ENCODE measurements at regions not wholly inside any gene's neighbourhood (a gene's known extent, or its start where the extent isn't known, plus 50 kb on each side); places are given as distances from the start of the nearest gene placed in this dataset.

- Histone ChIP-seq H3K4me1 (no peaks in the 10 kb centered on the region), H3K4me3 (no peak overlapping the region), H3K27me3 (no peaks in the 10 kb centered on the region), H3K27ac (no peak overlapping the region), H3K9me3 (no peaks in the 10 kb centered on the region), H3K36me3 (no peaks in the 10 kb centered on the region)
- ATAC-seq = no peak
- no peak for DNase-seq
- WGBS, 2 donors = 73 to 74% methylated on average over 1 of the region's 1 CpG
- FAIRE-seq = no peak
- intact Hi-C loops (cut with DNase I) = no loop called here
- no peak for TF ChIP-seq CTCF (IDR thresholded peaks at IDR 0.05)
Observed at GRCh38 chr6:78427386-78427785, 440.0 kb upstream of the IRAK1BP1 start.

GRCh38 chr6:78430521-78430920 lies 436.8 kb upstream of the IRAK1BP1 start:
- Histone ChIP-seq H3K27me3 (no peaks in the 10 kb centered on the region), H3K27ac (no peak overlapping the region), H3K36me3 (no peaks in the 10 kb centered on the region), H3K4me1 (no peaks in the 10 kb centered on the region), H3K4me3 (no peak overlapping the region), H3K9me3 (no peaks in the 10 kb centered on the region)
- intact Hi-C loops (cut with DNase I) = no loop called here
- ATAC-seq (no peak), DNase-seq (no peak), FAIRE-seq (no peak)
- WGBS, 2 donors = 22 to 38% methylated on average over 1 of the region's 1 CpG
- TF ChIP-seq CTCF (IDR thresholded peaks at IDR 0.05) = no peak

GRCh38 chr6:78435671-78436070 lies 431.7 kb upstream of the IRAK1BP1 start:
- Histone ChIP-seq H3K27me3 (no peaks in the 10 kb centered on the region), H3K4me3 (no peak overlapping the region), H3K9me3 (no peaks in the 10 kb centered on the region), H3K4me1 (no peaks in the 10 kb centered on the region), H3K36me3 (no peaks in the 10 kb centered on the region), H3K27ac (no peak overlapping the region)
- no peak for FAIRE-seq
- intact Hi-C loops (cut with DNase I) = no loop called here
- 83 to 88% methylated on average over 2 of the region's 2 CpGs for WGBS, 2 donors
- DNase-seq = no peak
- no peak for ATAC-seq
- no peak for TF ChIP-seq CTCF (IDR thresholded peaks at IDR 0.05)

GRCh38 chr6:78436335-78436734 lies 431.0 kb upstream of the IRAK1BP1 start:
- no peak for TF ChIP-seq CTCF (IDR thresholded peaks at IDR 0.05)
- H3K9me3 ChIP-seq = no peaks in the 10 kb centered on the region
- intact Hi-C loops (cut with DNase I) = no loop called here
- H3K4me3 ChIP-seq = no peak overlapping the region
- H3K27me3 ChIP-seq = no peaks in the 10 kb centered on the region
- no peaks in the 10 kb centered on the region for H3K4me1 ChIP-seq
- H3K27ac ChIP-seq = no peak overlapping the region
- ATAC-seq (no peak), DNase-seq (no peak), FAIRE-seq (no peak)
- H3K36me3 ChIP-seq = no peaks in the 10 kb centered on the region

- H3K36me3 ChIP-seq = no peaks in the 10 kb centered on the region
- FAIRE-seq = no peak
- WGBS, 2 donors = 54 to 66% methylated on average over 2 of the region's 2 CpGs
Observed at GRCh38 chr6:78438135-78438534, 429.2 kb upstream of the IRAK1BP1 start.

More at GRCh38 chr6:78438135-78438534, 429.2 kb upstream of the IRAK1BP1 start:
- H3K27ac ChIP-seq = no peak overlapping the region
- intact Hi-C loops (cut with DNase I) = no loop called here
- no peak overlapping the region for H3K4me3 ChIP-seq
- no peak for TF ChIP-seq CTCF (IDR thresholded peaks at IDR 0.05)
- no peaks in the 10 kb centered on the region for H3K4me1 ChIP-seq
- no peaks in the 10 kb centered on the region for H3K9me3 ChIP-seq
- no peaks in the 10 kb centered on the region for H3K27me3 ChIP-seq
- ATAC-seq (no peak), DNase-seq (no peak)
